Retina (tissue), 1 donor: ENCODE measurements at regions not wholly inside any gene's neighbourhood (a gene's known extent, or its start where the extent isn't known, plus 50 kb on each side); places are given as distances from the start of the nearest gene placed in this dataset.
"Not testable (repeated sequence)": the region's sequence is repeated elsewhere in the genome, so short reads cannot be mapped to it uniquely, and the experiment has no call there.

Experiments
- DNase-seq: peaks from one replicate; pipeline ENCODE4 v3.0.0-alpha.2; 2016

DNA sequence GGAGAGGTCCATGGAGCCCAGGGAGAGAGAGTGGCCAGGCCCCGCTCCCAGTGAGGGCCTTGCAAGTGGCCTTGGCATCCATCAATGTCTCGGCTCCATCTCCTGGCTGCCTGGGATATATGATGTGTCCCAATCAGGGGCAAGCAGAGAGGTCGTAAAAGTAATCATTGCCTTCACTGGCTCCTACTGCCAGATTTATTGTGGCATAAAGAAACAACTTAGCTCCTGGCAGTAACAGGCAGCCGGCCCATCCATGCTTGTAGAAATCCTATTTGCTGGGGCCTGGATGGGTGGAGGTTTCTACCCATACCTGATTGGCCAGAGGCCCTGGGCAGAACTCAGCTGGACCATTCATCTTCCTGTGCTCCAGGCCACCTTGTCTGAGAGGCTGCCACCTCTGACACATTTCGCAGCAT is 272.6 kb downstream of the MATN1 start:
- no peak for DNase-seq

DNA sequence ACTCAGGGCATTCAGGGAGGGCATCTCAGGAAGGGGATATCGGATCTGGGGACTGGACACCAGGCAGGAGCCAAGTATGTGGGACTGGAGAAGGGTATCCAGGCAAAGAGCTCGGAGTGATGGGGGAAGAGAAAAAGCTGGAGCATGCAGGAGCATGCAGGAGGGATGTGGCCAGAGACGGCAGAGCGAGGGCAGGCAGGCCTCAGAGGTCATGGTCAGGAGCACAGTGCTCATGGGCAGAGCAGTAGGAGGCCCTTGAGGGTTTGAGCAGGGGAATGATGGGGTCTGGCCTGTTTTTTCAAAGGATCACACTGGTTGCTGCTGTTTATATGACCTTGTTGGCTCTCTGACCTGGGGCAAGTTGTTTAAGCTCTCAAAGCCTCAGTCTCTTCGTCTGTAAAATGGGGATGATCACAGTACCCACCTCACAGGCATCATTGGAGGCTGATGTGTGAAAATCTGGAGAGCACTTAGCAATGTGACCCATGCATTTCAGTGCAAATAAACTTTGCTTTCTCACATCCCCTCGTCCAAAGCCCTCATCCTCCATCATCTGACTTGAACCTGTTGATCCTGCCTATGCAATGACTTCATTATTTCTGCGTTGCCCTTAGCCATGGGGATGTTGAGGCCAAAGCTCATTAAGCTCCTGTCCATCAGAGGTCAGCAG is 273.1 kb downstream of the MATN1 start:
- no peak for DNase-seq

DNA sequence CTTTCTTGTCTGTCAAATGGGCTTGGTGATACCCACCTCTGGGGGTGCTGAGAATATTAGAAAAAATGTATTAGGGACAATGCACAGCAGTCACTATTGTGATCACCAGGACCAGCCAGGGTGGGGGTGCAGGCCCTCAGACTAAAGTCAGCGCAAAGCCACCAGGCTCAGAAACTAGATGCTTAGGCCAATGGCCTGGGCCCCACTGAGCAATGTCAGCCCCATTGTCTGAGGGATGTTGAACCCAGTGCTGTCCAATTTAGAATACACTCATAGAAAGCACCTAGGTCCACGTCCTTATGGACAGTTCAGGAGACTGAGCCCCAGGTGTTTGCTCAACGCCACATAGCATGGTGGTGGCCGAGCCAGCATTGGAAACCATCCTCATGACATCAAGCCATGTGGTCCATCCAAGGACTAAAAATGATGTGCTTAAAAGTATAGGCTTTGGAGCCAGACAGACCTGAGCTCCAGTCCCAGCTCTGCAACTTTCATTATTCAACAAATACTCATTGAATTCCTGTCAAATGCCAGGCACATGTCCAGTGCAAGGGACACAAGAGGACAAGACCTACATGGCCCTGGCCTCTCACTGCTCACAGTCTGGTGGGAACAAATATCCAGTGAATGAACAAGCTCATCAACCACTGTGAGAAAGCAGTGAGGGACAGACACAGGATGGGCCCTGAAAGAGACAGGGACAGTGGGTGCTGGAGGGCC is 273.8 kb downstream of the MATN1 start:
- no peak for DNase-seq

DNA sequence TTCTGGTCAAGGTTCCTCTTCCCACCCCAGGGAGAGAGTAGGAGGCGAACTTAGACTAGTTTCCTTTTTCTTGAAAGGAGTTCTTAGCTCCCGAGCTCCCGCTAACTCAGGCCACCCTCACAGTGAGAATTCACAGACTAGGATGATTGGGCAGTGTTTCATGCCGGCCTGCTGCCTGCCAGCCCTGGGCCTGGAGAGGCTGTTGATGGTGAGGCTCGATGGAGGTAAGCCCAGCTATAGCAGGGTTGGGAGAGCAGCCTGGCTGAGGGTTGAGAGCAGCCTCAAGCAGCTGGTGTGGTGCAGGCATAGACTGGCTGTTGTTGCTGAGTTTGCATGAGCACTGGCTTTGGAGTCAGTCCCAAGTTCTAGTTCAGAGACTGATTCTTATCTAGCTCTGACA is 274.4 kb downstream of the MATN1 start:
- DNase-seq: no peak

DNA sequence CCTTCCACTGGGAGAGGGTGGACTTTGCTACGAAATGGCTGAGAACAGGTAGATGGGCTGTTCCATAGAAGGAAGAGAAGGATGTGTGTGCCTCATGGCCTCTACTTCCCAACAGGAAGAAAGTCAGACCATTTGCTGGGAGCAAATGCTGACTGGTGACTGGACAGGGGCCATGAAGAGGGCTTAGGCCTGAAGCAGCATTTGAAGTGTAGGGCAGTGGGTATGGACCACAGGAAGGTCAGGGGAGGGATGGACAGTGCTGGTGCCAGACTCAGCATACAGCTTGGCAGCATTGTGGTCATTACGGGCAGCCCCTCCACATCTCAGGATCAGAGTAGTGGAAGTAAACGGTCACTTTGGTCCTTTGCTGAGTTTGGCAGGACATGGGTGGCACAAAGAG is 275.7 kb downstream of the MATN1 start:
- no peak for DNase-seq

DNA sequence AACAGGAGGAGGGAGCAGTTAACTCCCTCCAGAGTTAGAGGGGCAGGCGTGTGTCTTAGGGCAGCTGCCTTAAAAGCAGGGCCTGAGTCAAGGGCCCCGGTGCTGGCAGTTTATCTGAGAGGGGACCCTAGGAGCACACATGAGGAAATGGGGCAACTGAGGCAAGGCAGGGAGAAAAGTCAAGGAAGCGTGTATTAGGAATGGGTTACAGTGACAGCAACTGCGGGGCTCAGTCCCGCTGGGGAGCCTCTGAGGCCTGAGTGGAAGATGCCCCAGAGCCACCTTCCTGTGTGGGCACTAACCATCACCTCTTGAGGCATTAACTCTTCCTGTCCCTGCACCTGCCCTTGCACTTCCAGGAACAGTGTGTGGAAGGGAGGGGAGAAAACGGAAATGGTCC is 276.3 kb downstream of the MATN1 start:
- no peak for DNase-seq

DNA sequence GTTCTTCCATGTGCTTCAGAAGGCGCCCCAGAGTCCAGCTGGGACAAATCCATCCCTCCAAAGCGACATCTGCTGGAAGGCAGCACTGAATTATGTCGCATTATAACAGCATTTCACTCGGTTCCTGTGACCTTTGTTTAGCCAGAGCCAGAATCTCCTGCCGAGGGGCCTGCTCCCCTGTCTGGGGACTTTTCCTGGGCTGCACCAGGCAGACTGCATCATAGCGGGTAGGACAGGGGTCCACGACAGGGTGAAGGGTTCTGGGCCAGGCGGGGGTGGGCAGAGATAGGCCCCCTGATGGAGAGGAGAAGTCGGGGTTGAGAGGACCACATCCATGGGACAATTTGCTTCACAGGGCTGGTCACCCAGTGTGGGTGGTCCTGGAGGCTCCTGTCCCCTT is 276.9 kb downstream of the MATN1 start:
- no peak for DNase-seq

DNA sequence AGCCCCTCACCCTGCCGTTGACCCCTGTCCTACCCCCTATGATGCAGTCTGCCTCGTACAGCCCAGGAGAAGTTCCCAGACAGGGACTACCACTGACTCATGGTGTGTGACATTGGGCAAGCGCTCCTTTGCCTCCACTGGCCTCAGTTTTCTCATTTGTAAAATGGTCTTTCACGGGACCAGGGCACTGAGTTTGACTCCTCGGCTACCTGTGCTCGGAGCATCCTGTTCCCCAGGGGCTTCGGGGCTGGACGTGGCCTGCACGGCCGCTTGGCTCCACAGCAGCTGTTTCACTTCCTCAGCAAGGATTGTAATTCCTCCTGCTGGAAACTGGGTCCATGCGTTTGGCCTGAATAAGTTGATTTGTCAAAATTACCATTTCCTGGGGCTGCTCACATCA is 277.3 kb downstream of the MATN1 start:
- DNase-seq: no peak

DNA sequence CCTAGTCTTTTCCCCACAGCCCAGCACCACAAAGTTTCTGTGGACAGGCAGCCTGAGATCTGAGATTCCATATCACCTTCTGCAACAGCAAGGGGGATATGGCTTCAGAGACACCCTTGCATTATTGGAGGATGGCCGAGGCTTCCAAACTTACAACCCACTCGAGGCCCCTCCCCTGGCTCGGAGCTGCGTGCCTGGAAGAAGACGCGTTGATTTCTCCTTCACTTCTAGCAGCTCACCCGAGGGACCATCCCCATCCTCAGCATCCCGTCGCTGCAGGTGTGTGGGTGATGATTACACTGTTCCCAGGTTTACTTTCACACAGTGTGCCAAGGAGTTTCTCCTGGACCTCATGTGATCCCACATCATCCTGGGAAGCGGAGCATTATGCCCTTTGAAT is 277.9 kb downstream of the MATN1 start:
- DNase-seq: no peak

DNA sequence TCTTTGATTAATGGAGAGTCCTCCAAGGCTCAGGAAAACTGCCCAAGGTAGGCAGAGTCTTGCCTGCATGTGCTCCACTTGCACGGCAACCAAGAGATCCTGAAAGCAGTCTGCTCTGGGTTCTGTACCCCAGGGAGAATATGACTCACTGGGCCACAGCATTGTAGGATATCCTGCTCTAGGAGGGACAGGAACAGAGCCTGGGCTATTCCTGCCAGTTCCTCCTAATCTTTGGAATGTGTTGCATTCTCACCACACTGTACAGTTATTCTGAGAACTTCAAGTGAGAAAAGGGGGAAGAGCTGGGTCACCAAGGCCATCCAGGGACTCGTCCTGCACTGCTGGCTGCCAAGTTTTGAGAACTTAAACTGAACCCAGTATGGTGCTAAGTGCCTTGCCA is 278.5 kb downstream of the MATN1 start:
- no peak for DNase-seq

DNA sequence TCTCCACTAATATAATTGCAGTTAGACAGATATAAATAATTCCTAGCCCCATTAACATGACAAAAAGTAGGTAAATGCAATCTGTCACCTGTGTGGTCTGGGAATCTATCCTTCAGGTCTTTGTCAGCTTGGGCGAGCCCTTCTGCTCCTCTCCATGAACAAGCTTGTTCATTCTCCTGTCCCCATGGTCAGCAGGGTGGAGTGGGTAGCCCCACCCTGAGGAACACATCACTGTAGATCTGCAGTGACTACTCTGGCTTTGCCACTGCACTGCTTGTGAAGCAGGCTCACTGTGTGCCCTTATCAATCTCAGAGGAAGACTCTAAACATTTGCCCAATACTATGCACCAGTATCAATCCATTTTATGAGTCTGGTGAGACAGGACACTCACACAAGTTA is 279.0 kb downstream of the MATN1 start:
- no peak for DNase-seq

DNA sequence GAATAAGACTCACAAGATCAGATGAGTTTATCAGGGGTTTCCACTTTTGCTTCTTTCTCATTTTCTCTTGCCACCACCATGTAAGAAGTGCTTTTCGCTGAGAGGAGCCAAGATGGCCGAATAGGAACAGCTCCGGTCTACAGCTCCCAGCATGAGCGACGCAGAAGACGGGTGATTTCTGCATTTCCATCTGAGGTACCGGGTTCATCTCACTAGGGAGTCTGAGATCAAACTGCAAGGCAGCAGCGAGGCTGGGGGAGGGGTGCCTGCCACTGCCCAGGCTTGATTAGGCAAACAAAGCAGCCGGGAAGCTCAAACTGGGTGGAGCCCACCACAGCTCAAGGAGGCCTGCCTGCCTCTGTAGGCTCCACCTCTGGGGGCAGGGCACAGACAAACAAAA is 285.1 kb downstream of the MATN1 start:
- not testable (repeated sequence) for DNase-seq

DNA sequence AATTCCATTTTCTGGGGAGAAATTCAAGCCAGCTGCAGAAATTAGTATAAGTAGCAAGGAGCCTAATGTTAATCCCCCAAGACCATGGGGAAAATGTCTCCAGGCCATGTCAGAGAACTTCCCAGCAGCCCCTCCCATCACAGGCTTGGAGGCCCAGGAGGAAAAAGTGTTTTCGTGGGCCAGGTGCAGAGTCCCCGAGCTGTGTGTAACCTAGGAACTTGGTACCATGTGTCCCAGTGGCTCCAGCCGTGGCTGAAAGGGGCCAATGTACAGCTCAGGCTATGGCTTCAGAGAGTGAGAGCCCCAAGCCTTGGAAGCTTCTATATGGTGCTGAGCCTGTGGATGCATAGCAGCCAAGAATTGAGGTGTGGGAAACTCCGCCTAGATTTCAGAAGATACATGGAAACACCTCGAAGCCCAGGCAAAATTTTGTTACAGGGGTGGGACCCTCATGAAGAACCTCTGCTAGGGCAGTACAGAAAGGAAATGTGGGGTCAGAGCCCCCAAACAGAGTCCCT is 286.3 kb downstream of the MATN1 start:
- no peak for DNase-seq

DNA sequence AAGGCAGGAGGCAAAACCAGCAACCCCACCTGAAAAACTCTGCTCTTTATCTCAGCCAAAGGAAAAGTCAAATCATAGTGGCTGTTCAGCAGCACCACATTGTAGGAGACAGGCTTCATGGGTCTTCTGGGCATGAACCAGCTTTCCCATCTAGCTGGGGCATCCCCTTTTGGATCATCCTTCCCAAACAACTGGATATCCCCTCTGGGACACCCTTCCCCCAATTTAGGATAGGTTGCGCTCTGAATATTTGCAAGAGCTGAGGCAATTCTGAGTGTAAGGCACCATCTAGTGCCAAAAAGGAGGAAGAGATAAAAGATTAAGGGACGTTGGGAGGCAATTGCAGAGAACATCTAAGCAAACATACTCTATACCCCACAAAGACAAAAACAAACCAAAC is 295.8 kb downstream of the MATN1 start:
- no peak for DNase-seq

DNA sequence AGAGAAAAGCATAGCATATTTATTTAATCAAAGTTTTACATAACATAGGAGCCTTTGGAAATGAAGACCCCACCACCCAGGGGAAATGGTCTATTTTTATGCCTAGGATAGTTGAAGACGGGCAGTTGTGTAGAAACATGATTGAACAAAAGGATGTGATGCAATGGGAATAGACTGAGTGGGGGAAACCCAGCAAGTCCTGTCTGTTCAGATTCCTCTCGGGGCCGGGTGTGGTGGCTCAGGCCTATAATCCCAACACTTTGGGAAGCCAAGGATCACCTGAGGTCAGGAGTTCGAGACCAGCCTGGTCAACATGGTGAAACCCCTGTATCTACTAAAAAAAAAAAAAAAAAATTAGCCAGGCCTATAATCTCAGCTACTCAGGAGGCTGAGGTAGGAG is 298.3 kb downstream of the MATN1 start:
- DNase-seq: no peak

DNA sequence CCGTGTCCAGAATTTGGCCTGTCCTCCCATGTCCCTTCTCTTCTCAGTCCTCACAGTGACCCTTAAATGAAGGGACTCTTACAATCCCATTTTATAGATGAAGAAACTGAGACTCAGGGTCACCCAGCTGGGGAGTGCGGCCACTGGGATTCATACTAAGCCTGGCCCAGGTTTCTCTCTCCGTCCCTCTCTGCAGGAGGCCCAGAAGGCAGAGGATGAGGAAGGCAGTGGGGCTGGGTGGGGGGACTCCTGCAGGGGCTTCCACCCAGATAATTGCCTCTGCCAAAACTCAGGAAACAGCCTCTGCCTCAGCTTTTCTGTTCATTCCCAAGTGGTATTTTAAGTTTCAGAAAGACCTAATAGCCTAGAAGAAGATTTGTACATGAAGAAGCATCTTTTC is 299.8 kb downstream of the MATN1 start:
- no peak for DNase-seq

DNA sequence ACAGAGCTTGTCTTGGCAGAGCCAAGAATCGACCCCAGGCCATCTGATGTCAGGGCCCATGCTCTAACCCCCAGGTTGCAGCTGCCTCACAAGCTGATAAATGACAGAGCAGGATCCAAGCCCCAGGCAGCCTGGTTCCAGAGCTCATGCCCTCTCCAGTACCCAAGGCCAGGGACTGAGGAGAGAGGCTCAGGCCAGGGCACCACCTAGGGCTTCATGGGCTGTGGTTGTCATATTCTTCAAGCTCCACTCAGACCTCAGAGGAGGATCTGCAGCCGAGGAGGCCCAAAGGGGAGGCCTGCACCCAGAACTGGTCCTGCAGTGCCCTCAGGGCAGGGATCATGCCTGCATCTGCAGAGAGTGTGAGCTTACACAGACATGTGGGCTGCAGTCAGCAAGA is 301.1 kb downstream of the MATN1 start:
- DNase-seq: no peak

DNA sequence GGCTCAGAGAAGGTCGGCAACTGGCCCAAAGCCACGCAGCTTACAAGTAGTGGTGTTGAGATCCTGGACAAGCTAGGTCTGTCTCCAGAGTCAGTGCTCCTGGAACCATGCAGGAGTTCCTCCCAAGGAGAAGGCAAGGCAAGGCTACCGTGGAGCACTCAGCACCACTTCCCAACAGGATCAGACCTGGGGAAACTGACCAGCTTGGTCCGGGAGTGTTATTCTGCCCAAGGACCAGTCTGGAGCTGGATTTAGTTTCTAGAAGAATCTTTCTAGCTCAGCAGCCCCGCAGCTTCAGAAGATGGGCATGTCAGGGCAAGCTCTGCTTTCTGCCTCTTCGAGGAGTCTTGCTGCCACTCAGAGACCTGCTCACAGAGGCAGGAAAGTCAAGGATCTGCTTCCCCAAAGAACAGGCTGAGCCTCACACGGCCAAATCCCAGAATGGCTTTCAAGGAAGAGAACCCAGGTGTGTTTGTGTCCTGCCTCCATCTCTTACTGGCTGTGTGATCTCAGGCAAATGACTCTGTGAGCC is 302.8 kb downstream of the MATN1 start:
- no peak for DNase-seq

DNA sequence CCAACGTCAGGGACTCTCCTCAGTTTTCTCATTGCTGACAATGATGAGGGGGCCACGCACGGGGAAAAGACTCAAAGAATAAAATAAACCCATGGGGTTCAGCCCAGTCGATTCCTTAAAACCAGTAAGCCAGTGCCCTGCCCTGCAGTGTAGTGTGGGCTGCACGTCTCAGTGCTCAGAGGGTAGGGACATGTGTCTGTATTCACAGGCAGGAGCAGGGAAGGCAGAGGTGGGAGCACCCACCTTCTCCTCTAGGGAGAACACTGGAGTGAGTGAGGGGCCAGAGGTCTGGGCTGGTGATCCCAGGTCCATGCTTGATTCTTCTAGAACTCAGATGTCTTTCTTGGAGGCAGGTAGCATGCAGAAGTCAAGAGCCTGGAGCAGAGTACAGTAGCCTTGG is 303.6 kb downstream of the MATN1 start:
- no peak for DNase-seq

DNA sequence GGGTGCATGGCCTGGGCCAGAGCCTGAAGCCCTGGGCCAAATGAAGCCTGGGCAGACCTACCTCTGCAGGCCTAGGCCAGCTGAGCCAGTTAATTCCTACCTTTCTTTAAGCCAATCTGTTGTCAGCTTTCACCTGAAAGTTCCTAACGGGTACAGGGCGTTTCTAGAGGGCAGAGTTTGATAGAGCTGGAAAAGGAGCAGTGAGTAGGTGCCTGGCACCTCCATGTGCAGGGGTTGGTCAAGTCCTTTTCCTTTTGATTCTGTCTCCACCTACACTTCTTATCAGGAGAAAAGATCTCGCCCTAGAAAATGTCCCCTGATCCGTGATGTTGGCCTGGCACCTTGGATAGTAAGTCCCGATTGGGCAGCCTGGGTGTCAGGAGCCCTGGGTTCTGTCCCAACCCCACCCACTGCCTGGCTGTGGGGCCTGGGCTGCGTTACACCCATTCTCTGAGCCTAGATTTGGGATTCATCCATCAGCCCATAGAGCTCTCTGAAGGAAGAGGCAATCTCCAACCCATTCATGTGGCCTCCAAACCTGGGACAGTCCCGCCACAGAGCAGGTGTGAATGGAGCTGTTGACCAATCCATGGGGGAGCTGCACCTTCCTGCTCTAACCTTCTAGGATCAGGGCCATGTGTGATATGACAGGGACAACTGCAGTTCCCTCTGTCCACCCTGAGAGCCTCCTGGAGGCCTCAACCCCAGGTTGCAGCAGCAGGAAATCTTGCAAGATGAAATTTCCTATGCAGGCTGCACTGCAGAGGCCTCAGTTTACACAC is 304.3 kb downstream of the MATN1 start:
- DNase-seq: no peak

DNA sequence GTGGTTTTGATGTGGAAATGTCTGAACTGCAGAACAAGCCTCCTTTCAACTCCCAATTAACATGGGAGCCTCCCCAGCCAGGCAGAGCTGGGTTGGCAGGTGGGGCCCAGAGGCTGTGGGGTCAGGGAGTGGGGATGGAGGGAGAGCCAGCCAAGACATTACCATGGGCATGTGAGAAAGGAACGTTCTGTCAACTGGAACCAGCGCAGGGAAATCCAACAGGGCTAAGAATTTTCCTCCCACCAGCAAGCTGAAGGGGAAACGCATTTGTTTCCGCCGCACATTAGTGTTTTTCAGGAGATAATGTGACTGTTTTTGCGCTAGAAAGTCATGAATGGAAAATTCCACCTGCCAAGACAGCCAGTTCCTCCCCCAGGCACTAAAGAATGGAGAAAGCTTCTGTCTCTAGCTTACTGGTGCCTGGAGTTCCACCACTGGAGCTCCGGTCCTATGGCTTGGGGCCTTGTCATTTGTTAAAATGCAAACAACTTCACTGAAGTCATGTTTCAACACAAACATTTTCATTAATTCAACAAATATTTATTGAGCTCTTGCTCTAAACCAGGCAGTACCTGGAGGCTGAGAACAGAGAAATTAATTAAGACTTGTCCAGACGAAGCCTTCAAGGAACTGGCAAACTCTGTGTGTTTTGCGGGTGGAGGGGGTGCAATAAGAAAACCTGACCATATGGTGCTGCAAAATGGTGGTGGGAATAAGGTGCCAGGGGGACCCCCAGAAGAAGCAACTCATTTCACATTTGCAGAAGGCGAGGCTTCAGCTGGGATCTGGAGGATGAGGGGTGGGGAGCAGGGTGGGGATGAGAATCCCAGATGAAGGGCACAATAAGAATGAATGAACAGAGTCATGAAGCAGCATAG is 305.1 kb downstream of the MATN1 start:
- no peak for DNase-seq

DNA sequence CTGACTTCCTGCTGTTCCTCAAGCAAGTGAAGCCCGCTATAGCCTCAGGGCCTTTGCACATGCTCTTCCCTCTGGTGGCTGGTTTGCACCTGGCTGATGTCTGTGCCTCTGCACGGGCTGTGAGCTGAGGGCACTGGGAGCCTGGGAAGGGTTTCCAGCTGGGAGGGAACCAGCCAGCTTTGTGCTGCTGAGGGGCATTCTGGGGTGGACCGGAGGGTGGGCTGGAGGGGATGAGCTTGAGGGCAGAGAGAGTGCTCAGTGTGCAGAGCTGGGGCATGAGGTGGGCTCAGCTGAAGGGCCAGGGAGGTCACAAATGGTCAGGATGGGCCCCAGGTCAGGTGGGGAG is 305.7 kb downstream of the MATN1 start:
- DNase-seq: no peak
